ENCODE measurements at regions not wholly inside any gene's neighbourhood (a gene's known extent, or its start where the extent isn't known, plus 50 kb on each side); places are given as distances from the start of the nearest gene placed in this dataset.

- no peak for DNase-seq (ENCODE audit: low spot score)
- TF ChIP-seq, protein P1, sequence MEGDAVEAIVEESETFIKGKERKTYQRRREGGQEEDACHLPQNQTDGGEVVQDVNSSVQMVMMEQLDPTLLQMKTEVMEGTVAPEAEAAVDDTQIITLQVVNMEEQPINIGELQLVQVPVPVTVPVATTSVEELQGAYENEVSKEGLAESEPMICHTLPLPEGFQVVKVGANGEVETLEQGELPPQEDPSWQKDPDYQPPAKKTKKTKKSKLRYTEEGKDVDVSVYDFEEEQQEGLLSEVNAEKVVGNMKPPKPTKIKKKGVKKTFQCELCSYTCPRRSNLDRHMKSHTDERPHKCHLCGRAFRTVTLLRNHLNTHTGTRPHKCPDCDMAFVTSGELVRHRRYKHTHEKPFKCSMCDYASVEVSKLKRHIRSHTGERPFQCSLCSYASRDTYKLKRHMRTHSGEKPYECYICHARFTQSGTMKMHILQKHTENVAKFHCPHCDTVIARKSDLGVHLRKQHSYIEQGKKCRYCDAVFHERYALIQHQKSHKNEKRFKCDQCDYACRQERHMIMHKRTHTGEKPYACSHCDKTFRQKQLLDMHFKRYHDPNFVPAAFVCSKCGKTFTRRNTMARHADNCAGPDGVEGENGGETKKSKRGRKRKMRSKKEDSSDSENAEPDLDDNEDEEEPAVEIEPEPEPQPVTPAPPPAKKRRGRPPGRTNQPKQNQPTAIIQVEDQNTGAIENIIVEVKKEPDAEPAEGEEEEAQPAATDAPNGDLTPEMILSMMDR (IDR thresholded peaks at IDR 0.05; ENCODE audit: low read depth, low read length, missing input control): no peak
- TF ChIP-seq REST (IDR thresholded peaks at IDR 0.05) (no peak), NR2F2 (IDR thresholded peaks at IDR 0.05) (no peak), RAD21 (IDR thresholded peaks at IDR 0.05) (no peak), FOXA2 (IDR thresholded peaks at IDR 0.05) (no peak), RXRA (IDR thresholded peaks at IDR 0.05) (no peak), HNF4A (conservative IDR thresholded peaks at IDR 0.05) (no peak), JUND (IDR thresholded peaks at IDR 0.05) (no peak), HNF4G (IDR thresholded peaks at IDR 0.05) (no peak), EGR1 (IDR thresholded peaks at IDR 0.05; ENCODE audit: low read depth in 2 of 2) (no peak)
- TF ChIP-seq, protein P2, sequence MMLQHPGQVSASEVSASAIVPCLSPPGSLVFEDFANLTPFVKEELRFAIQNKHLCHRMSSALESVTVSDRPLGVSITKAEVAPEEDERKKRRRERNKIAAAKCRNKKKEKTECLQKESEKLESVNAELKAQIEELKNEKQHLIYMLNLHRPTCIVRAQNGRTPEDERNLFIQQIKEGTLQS (IDR thresholded peaks at IDR 0.05): no peak
- Histone ChIP-seq H3K9me3 (ENCODE audit: control insufficient read depth in 4 of 4, low read length in 3 of 4) (no peaks in the 10 kb centered on the region), H3K4me1 (ENCODE audit: control insufficient read depth in 4 of 4, insufficient read depth in 4 of 4, low read length in 3 of 4) (no peaks in the 10 kb centered on the region), H3K27me3 (ENCODE audit: control insufficient read depth in 4 of 4, insufficient read depth in 4 of 4, low read length in 3 of 4) (no peaks in the 10 kb centered on the region), H3K9ac (ENCODE audit: low read depth in 1 of 2, low read length in 2 of 2) (no peak overlapping the region), H3K36me3 (ENCODE audit: control insufficient read depth in 4 of 4, insufficient read depth in 3 of 4, low read depth in 1 of 4, low read length in 3 of 4) (no peaks in the 10 kb centered on the region), H3K4me3 (ENCODE audit: low read depth in 1 of 3, low read length in 3 of 3) (no peak overlapping the region), H3K27ac (ENCODE audit: low read depth in 1 of 2, low read length in 2 of 2) (no peak overlapping the region)
- 86% methylated on average over 12 of the region's 12 CpGs for WGBS
Observed at GRCh38 chr1:29883986-29884385, 647.7 kb downstream of the PTPRU start.

DNA sequence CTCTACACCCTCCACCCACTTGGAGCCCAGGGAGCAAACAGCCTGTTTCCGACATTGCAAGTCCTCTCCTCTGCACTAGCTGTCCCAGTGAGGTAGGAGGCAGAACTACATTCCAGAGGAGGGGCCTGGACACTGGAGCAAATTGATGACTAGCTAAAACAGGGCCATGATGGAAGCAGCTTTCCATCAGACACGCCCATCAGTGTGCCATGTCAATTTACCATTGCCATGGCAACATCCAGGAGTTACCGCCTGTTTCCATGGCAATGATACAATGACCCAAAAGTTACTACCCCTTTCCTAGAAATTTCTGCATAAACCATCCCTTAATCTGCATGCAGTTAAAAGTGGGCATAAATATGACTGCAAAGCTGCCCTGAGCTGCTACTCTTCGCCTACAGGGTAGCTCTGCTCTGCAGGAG, 647.1 kb downstream of the PTPRU start:
- no peak for DNase-seq (ENCODE audit: low spot score)
- Histone ChIP-seq H3K27ac (ENCODE audit: low read depth in 1 of 2, low read length in 2 of 2) (no peak overlapping the region), H3K36me3 (ENCODE audit: control insufficient read depth in 4 of 4, insufficient read depth in 3 of 4, low read depth in 1 of 4, low read length in 3 of 4) (no peaks in the 10 kb centered on the region), H3K27me3 (ENCODE audit: control insufficient read depth in 4 of 4, insufficient read depth in 4 of 4, low read length in 3 of 4) (no peaks in the 10 kb centered on the region), H3K9me3 (ENCODE audit: control insufficient read depth in 4 of 4, low read length in 3 of 4) (no peaks in the 10 kb centered on the region), H3K9ac (ENCODE audit: low read depth in 1 of 2, low read length in 2 of 2) (no peak overlapping the region), H3K4me1 (ENCODE audit: control insufficient read depth in 4 of 4, insufficient read depth in 4 of 4, low read length in 3 of 4) (no peaks in the 10 kb centered on the region), H3K4me3 (ENCODE audit: low read depth in 1 of 3, low read length in 3 of 3) (no peak overlapping the region)
- WGBS: 84% methylated on average over 4 of the region's 4 CpGs
- no peak for TF ChIP-seq FOXA2 (IDR thresholded peaks at IDR 0.05)
- TF ChIP-seq FOXA1 (IDR thresholded peaks at IDR 0.05): no peak
- TF ChIP-seq RXRA (IDR thresholded peaks at IDR 0.05): no peak
- TF ChIP-seq GABPA (IDR thresholded peaks at IDR 0.05 in 1 of 2, conservative IDR thresholded peaks at IDR 0.05 in 1 of 2): no peak
- TF ChIP-seq YY1 (IDR thresholded peaks at IDR 0.05): no peak
- no peak for TF ChIP-seq RAD21 (IDR thresholded peaks at IDR 0.05)
- TF ChIP-seq REST (IDR thresholded peaks at IDR 0.05): no peak
- TF ChIP-seq SP1 (IDR thresholded peaks at IDR 0.05): no peak
- TF ChIP-seq HNF4A (conservative IDR thresholded peaks at IDR 0.05): no peak
- TF ChIP-seq HNF4G (IDR thresholded peaks at IDR 0.05): no peak
- TF ChIP-seq, protein P2 (IDR thresholded peaks at IDR 0.05): no peak
- TF ChIP-seq, protein P1 (IDR thresholded peaks at IDR 0.05; ENCODE audit: low read depth, low read length, missing input control): no peak
- TF ChIP-seq TAF1 (conservative IDR thresholded peaks at IDR 0.05): no peak
- TF ChIP-seq, protein P3, sequence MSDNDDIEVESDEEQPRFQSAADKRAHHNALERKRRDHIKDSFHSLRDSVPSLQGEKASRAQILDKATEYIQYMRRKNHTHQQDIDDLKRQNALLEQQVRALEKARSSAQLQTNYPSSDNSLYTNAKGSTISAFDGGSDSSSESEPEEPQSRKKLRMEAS (IDR thresholded peaks at IDR 0.05): no peak
- no peak for TF ChIP-seq NR2F2 (IDR thresholded peaks at IDR 0.05)
- TF ChIP-seq, protein P4, sequence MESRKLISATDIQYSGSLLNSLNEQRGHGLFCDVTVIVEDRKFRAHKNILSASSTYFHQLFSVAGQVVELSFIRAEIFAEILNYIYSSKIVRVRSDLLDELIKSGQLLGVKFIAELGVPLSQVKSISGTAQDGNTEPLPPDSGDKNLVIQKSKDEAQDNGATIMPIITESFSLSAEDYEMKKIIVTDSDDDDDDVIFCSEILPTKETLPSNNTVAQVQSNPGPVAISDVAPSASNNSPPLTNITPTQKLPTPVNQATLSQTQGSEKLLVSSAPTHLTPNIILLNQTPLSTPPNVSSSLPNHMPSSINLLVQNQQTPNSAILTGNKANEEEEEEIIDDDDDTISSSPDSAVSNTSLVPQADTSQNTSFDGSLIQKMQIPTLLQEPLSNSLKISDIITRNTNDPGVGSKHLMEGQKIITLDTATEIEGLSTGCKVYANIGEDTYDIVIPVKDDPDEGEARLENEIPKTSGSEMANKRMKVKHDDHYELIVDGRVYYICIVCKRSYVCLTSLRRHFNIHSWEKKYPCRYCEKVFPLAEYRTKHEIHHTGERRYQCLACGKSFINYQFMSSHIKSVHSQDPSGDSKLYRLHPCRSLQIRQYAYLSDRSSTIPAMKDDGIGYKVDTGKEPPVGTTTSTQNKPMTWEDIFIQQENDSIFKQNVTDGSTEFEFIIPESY (IDR thresholded peaks at IDR 0.05): no peak
- TF ChIP-seq EGR1 (IDR thresholded peaks at IDR 0.05; ENCODE audit: low read depth in 2 of 2): no peak
